IPS DF 6.9 (cell line): ENCODE measurements at regions not wholly inside any gene's neighbourhood (a gene's known extent, or its start where the extent isn't known, plus 50 kb on each side); places are given as distances from the start of the nearest gene placed in this dataset.

Experiments used
- DNase-seq: peaks from one replicate; pipeline ENCODE4 v3.0.0-alpha.2; 2013; ENCODE audit warnings: low read depth, low spot score
- H3K27ac ChIP-seq: one replicate; pipeline ENCODE4 v1.5.1; 2013; ENCODE audit warnings: low read length, control low read depth
- H3K27me3 ChIP-seq: 2 replicates; pipeline ENCODE4 v1.6.1; 2013; ENCODE audit warnings: mild to moderate bottlenecking, low read length; ENCODE audit not compliant: control insufficient read depth, insufficient read depth
- H3K36me3 ChIP-seq: 2 replicates; pipeline ENCODE4 v1.6.1; 2013; ENCODE audit warnings: low read length; ENCODE audit not compliant: control insufficient read depth, insufficient read depth
- H3K4me1 ChIP-seq: 2 replicates; pipeline ENCODE4 v1.6.1; 2013; ENCODE audit warnings: low read length; ENCODE audit not compliant: control insufficient read depth, insufficient read depth
- H3K4me3 ChIP-seq: 2 replicates; pipeline ENCODE4 v1.5.1; 2013; ENCODE audit warnings: mild to moderate bottlenecking, low read length
- H3K9me3 ChIP-seq: 2 replicates; pipeline ENCODE4 v1.6.1; 2013; ENCODE audit warnings: low read length, inconsistent platforms; ENCODE audit not compliant: control insufficient read depth, insufficient read depth
- WGBS: extraction: QIAGEN DNeasy Blood & Tissue Kit; methylation state at CpG from one replicate; pipeline ENCODE4 v1.1.7; 2013; ENCODE audit warnings: mixed read lengths, missing lambda C conversion rate; ENCODE audit not compliant: insufficient read length, insufficient coverage; 5-methylcytosine and 5-hydroxymethylcytosine counted together

GRCh38 chr13:73956795-73957408, 177.3 kb downstream of the KLF12 start:
- no CpG with 5 or more reads among the region's 1 CpG for WGBS
- Histone ChIP-seq H3K4me3 (no peak overlapping the region), H3K4me1 (no peaks in the 10 kb centered on the region), H3K27me3 (no peaks in the 10 kb centered on the region), H3K36me3 (no peaks in the 10 kb centered on the region), H3K27ac (no peak overlapping the region), H3K9me3 (no peaks in the 10 kb centered on the region)
- DNase-seq: no peak

GRCh38 chr13:73955977-73956500, 178.2 kb downstream of the KLF12 start:
- Histone ChIP-seq H3K27ac (no peak overlapping the region), H3K4me1 (no peaks in the 10 kb centered on the region), H3K27me3 (no peaks in the 10 kb centered on the region), H3K9me3 (no peaks in the 10 kb centered on the region), H3K36me3 (no peaks in the 10 kb centered on the region), H3K4me3 (no peak overlapping the region)
- WGBS: no CpG with 5 or more reads among the region's 2 CpGs
- DNase-seq: no peak

- Histone ChIP-seq H3K4me1 (no peaks in the 10 kb centered on the region), H3K4me3 (no peak overlapping the region), H3K9me3 (no peaks in the 10 kb centered on the region), H3K27ac (no peak overlapping the region), H3K36me3 (no peaks in the 10 kb centered on the region), H3K27me3 (no peaks in the 10 kb centered on the region)
- DNase-seq: no peak
- WGBS: 100% methylated on average over 1 of the region's 1 CpG
Measured at GRCh38 chr13:73954808-73955207, 179.4 kb downstream of the KLF12 start.

- H3K27me3 ChIP-seq: no peaks in the 10 kb centered on the region
- no peak overlapping the region for H3K4me3 ChIP-seq
- no peaks in the 10 kb centered on the region for H3K36me3 ChIP-seq
- no peak for DNase-seq
- WGBS: no CpG with 5 or more reads among the region's 4 CpGs
- no peak overlapping the region for H3K27ac ChIP-seq
- no peaks in the 10 kb centered on the region for H3K4me1 ChIP-seq
- no peaks in the 10 kb centered on the region for H3K9me3 ChIP-seq
Measured at GRCh38 chr13:73952648-73953047, 181.6 kb downstream of the KLF12 start.

GRCh38 chr13:73948848-73949529, 185.2 kb downstream of the KLF12 start:
- H3K4me1 ChIP-seq: no peaks in the 10 kb centered on the region
- H3K9me3 ChIP-seq: no peaks in the 10 kb centered on the region
- no peak overlapping the region for H3K27ac ChIP-seq
- WGBS: no CpG with 5 or more reads among the region's 1 CpG
- H3K36me3 ChIP-seq: no peaks in the 10 kb centered on the region
- no peak for DNase-seq
- no peaks in the 10 kb centered on the region for H3K27me3 ChIP-seq
- no peak overlapping the region for H3K4me3 ChIP-seq

GRCh38 chr13:73945871-73946270, 188.3 kb downstream of the KLF12 start:
- H3K4me1 ChIP-seq: no peaks in the 10 kb centered on the region
- no peaks in the 10 kb centered on the region for H3K27me3 ChIP-seq
- no CpG with 5 or more reads among the region's 5 CpGs for WGBS
- H3K4me3 ChIP-seq: no peak overlapping the region
- no peaks in the 10 kb centered on the region for H3K9me3 ChIP-seq
- H3K27ac ChIP-seq: no peak overlapping the region
- no peak for DNase-seq
- H3K36me3 ChIP-seq: no peaks in the 10 kb centered on the region

- Histone ChIP-seq H3K27ac (no peak overlapping the region), H3K4me3 (no peak overlapping the region), H3K36me3 (no peaks in the 10 kb centered on the region), H3K27me3 (no peaks in the 10 kb centered on the region), H3K9me3 (no peaks in the 10 kb centered on the region), H3K4me1 (no peaks in the 10 kb centered on the region)
- DNase-seq: no peak
- 100% methylated on average over 1 of the region's 3 CpGs for WGBS
Measured at GRCh38 chr13:73945382-73945781, 188.8 kb downstream of the KLF12 start.

GRCh38 chr13:73943965-73944233, 190.3 kb downstream of the KLF12 start:
- Histone ChIP-seq H3K36me3 (no peaks in the 10 kb centered on the region), H3K9me3 (no peaks in the 10 kb centered on the region), H3K27ac (no peak overlapping the region), H3K4me3 (no peak overlapping the region), H3K4me1 (no peaks in the 10 kb centered on the region), H3K27me3 (no peaks in the 10 kb centered on the region)
- WGBS: no CpG with 5 or more reads among the region's 1 CpG
- no peak for DNase-seq

GRCh38 chr13:73943137-73943964, 190.9 kb downstream of the KLF12 start:
- H3K27ac ChIP-seq: no peak overlapping the region
- H3K36me3 ChIP-seq: no peaks in the 10 kb centered on the region
- H3K4me3 ChIP-seq: no peak overlapping the region
- WGBS: no CpG with 5 or more reads among the region's 4 CpGs
- DNase-seq: no peak
- no peaks in the 10 kb centered on the region for H3K4me1 ChIP-seq
- no peaks in the 10 kb centered on the region for H3K9me3 ChIP-seq
- no peaks in the 10 kb centered on the region for H3K27me3 ChIP-seq

GRCh38 chr13:73941752-73942151, 192.5 kb downstream of the KLF12 start:
- Histone ChIP-seq H3K4me1 (no peaks in the 10 kb centered on the region), H3K27ac (no peak overlapping the region), H3K36me3 (no peaks in the 10 kb centered on the region), H3K9me3 (no peaks in the 10 kb centered on the region), H3K27me3 (no peaks in the 10 kb centered on the region), H3K4me3 (no peak overlapping the region)
- DNase-seq: no peak
- no CpG with 5 or more reads among the region's 1 CpG for whole genome bisulfite sequencing
